ENCODE measurements at regions not wholly inside any gene's neighbourhood (a gene's known extent, or its start where the extent isn't known, plus 50 kb on each side); places are given as distances from the start of the nearest gene placed in this dataset.

DNA sequence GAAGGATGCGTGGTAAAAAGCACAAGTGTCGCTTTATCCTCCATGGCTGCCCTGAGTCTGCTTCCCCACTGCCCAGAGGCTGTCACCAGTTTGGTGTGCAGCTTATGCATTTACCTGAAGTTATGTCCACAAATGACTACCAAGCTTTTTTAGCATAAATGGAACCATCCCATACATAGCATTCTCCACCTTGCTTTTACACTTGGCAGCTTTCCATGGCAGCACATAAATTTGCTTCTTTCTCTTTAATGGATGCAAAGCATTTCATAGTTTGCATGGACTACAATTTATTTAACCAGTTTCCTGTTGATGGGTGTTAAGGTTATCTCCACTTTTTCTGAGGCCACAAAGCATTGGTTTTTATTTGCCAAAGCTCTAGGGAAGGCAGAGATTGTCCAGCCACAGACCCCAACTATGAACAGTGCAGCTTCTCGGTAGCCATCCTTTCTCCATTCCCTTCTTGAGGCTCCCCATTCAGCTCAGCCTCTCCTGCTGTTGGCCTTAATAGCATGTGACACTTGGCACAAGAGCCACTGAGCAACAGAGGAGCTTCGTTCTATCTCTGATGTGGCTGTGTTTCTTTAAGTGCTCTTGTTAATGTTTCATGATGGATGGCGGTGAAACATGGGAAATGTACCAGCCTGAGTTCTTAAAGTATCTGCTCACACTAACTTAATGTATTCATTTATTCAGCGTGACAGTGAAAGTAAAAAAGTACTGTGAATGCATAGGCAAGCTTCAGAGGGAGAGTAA is 59.8 kb upstream of the NAV2 start:
- Histone ChIP-seq H3K4me3 (replicated peaks; ENCODE audit: low read depth, low read length) (no peak overlapping the region), H3K36me3 (ENCODE audit: control insufficient read depth, insufficient read depth, low read length) (no peaks in the 10 kb centered on the region), H3K27me3 (replicated peaks; ENCODE audit: control insufficient read depth, insufficient read depth, low read length) (no peaks in the 10 kb centered on the region)
- DNase-seq (ENCODE audit: extremely low read depth, insufficient read length), result no peak
- TF ChIP-seq, protein P1, sequence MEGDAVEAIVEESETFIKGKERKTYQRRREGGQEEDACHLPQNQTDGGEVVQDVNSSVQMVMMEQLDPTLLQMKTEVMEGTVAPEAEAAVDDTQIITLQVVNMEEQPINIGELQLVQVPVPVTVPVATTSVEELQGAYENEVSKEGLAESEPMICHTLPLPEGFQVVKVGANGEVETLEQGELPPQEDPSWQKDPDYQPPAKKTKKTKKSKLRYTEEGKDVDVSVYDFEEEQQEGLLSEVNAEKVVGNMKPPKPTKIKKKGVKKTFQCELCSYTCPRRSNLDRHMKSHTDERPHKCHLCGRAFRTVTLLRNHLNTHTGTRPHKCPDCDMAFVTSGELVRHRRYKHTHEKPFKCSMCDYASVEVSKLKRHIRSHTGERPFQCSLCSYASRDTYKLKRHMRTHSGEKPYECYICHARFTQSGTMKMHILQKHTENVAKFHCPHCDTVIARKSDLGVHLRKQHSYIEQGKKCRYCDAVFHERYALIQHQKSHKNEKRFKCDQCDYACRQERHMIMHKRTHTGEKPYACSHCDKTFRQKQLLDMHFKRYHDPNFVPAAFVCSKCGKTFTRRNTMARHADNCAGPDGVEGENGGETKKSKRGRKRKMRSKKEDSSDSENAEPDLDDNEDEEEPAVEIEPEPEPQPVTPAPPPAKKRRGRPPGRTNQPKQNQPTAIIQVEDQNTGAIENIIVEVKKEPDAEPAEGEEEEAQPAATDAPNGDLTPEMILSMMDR (IDR thresholded peaks at IDR 0.05; ENCODE audit: insufficient read depth, low read length, poor library complexity, severe bottlenecking), result no peak

DNA sequence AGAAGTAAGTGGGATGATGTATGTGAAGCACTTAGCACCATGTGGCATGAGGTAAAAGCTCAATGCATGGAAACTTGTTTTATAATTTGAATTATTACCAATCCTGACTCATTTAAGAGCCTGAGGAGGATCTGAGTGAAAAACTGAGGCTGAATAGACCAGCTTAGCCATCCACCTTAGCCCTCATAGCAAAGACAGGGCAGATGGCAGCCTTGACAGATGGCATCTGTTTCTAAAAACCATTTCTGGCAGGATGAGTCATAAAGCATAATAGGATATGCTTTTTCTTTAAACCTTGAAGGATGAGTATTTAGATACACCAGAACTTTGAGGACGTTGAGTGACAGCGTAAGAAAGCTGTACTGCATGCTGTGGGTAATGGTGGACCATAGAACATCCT is 61.0 kb upstream of the NAV2 start:
- H3K27me3 ChIP-seq (replicated peaks; ENCODE audit: control insufficient read depth, insufficient read depth, low read length), result no peaks in the 10 kb centered on the region
- no peaks in the 10 kb centered on the region for H3K36me3 ChIP-seq (ENCODE audit: control insufficient read depth, insufficient read depth, low read length)
- TF ChIP-seq, protein P1 (IDR thresholded peaks at IDR 0.05; ENCODE audit: insufficient read depth, low read length, poor library complexity, severe bottlenecking), result no peak
- no peak overlapping the region for H3K4me3 ChIP-seq (replicated peaks; ENCODE audit: low read depth, low read length)
- DNase-seq (ENCODE audit: extremely low read depth, insufficient read length), result no peak

GRCh38 chr11:19651028-19651427 is 61.6 kb upstream of the NAV2 start:
- TF ChIP-seq, protein P1 (IDR thresholded peaks at IDR 0.05; ENCODE audit: insufficient read depth, low read length, poor library complexity, severe bottlenecking), result no peak
- no peaks in the 10 kb centered on the region for H3K36me3 ChIP-seq (ENCODE audit: control insufficient read depth, insufficient read depth, low read length)
- H3K27me3 ChIP-seq (replicated peaks; ENCODE audit: control insufficient read depth, insufficient read depth, low read length), result no peaks in the 10 kb centered on the region
- no peak overlapping the region for H3K4me3 ChIP-seq (replicated peaks; ENCODE audit: low read depth, low read length)
- DNase-seq (ENCODE audit: extremely low read depth, insufficient read length), result no peak

GRCh38 chr11:19650467-19650866 is 62.2 kb upstream of the NAV2 start:
- TF ChIP-seq, protein P1 (IDR thresholded peaks at IDR 0.05; ENCODE audit: insufficient read depth, low read length, poor library complexity, severe bottlenecking), result no peak
- no peaks in the 10 kb centered on the region for H3K27me3 ChIP-seq (replicated peaks; ENCODE audit: control insufficient read depth, insufficient read depth, low read length)
- DNase-seq (ENCODE audit: extremely low read depth, insufficient read length), result no peak
- no peaks in the 10 kb centered on the region for H3K36me3 ChIP-seq (ENCODE audit: control insufficient read depth, insufficient read depth, low read length)
- H3K4me3 ChIP-seq (replicated peaks; ENCODE audit: low read depth, low read length), result no peak overlapping the region

DNA sequence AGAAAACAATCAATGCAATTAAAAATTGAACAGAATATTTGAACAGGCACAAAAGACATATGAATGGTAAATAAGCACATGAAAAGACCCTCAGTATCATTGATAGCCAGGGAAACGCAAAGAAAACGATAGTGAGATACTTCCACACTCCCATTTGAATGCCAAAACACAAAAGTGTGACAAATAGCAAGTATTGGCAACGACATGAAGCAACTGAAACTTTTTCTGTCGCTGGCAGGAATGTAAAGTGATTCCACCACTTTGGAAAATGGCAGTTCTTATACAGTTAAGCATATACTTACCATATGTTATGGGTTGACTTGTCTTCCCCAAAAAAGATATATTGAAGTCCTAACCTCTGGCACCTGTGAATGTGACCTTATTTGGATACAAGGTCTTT is 62.9 kb upstream of the NAV2 start:
- DNase-seq (ENCODE audit: extremely low read depth, insufficient read length), result no peak
- TF ChIP-seq, protein P1 (IDR thresholded peaks at IDR 0.05; ENCODE audit: insufficient read depth, low read length, poor library complexity, severe bottlenecking), result no peak

DNA sequence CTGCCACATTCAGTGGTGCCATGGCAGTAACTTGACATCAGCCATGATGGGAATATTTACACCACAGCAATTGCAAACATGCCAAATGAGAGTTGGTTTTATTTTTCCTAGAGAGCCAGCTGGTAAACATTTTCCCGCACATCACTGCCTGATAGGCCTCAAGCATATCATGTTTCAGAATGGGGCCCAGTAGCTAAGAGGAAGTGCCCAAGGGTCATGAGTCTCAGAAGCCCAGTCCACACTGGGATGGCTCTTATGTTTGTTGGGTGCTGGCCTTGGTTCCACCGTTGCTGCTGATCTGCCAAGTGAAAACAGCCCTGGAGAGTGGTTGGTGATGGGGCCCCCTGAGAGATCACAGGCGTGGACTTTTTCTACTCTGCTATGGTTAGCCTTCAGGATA is 64.3 kb upstream of the NAV2 start:
- Histone ChIP-seq H3K4me3 (replicated peaks; ENCODE audit: low read depth, low read length) (no peak overlapping the region), H3K36me3 (ENCODE audit: control insufficient read depth, insufficient read depth, low read length) (no peaks in the 10 kb centered on the region), H3K27me3 (replicated peaks; ENCODE audit: control insufficient read depth, insufficient read depth, low read length) (no peaks in the 10 kb centered on the region)
- DNase-seq (ENCODE audit: extremely low read depth, insufficient read length), result no peak
- TF ChIP-seq, protein P1 (IDR thresholded peaks at IDR 0.05; ENCODE audit: insufficient read depth, low read length, poor library complexity, severe bottlenecking), result no peak

More for the DNA sequence above, 62.9 kb upstream of the NAV2 start:
- Histone ChIP-seq H3K27me3 (replicated peaks; ENCODE audit: control insufficient read depth, insufficient read depth, low read length) (no peaks in the 10 kb centered on the region), H3K36me3 (ENCODE audit: control insufficient read depth, insufficient read depth, low read length) (no peaks in the 10 kb centered on the region), H3K4me3 (replicated peaks; ENCODE audit: low read depth, low read length) (no peak overlapping the region)
